Transverse colon (tissue), 4 donors: ENCODE measurements at regions not wholly inside any gene's neighbourhood (a gene's known extent, or its start where the extent isn't known, plus 50 kb on each side); places are given as distances from the start of the nearest gene placed in this dataset.

Experiments
- DNase-seq: peaks from one replicate; pipeline ENCODE4 v3.0.0-alpha.2; 2019
- H3K27ac ChIP-seq, 4 donors: fragments of 200-600 bp; sonication (generic); 2 replicates each; pipeline ENCODE4 v1.5.1; 2016 to 2018; ENCODE audit warnings: inconsistent platforms in 4 of 4
- H3K27me3 ChIP-seq: fragments of 200-600 bp; sonication (generic); 2 replicates; pipeline ENCODE4 v1.5.1; 2017; ENCODE audit warnings: inconsistent platforms
- H3K36me3 ChIP-seq, 4 donors: fragments of 200-600 bp; sonication (generic); 2 replicates each; pipeline ENCODE4 v1.5.1; 2017 to 2019; ENCODE audit warnings: inconsistent platforms in 4 of 4
- H3K4me1 ChIP-seq, 4 donors: fragments of 200-600 bp; sonication (generic); 2 replicates each; pipeline ENCODE4 v1.5.1; 2017 to 2020; ENCODE audit warnings: inconsistent platforms in 4 of 4
- H3K4me3 ChIP-seq, 4 donors: fragments of 200-600 bp; sonication (generic); 1 replicate in 1 of 4; 2 replicates in 3 of 4; pipeline versions ENCODE4 v1.5.1 to v1.6.1; 2017 to 2019; ENCODE audit warnings: inconsistent platforms in 4 of 4
- H3K9me3 ChIP-seq, 2 donors: fragments of 200-600 bp; sonication (generic); 2 replicates each; pipeline ENCODE4 v1.5.1; 2017 to 2019; ENCODE audit warnings: inconsistent platforms in 2 of 2
- EP300 ChIP-seq: sonication (generic); formaldehyde crosslinking; IDR thresholded peaks from one replicate; pipeline ENCODE4 v1.6.1; 2017; ENCODE audit warnings: antibody characterized with exemption, low read depth
- POLR2A ChIP-seq: fragments of 450-650 bp; IDR thresholded peaks from one replicate; pipeline ENCODE4 v1.6.1; 2016; ENCODE audit warnings: antibody characterized with exemption, mild to moderate bottlenecking, moderate library complexity
- POLR2AphosphoS5 ChIP-seq, 3 donors: sonication (generic); formaldehyde crosslinking; IDR thresholded peaks; one replicate each; pipeline ENCODE4 v1.6.1; 2016; ENCODE audit warnings: antibody characterized with exemption in 3 of 3
- WGBS, 2 donors: methylation state at CpG; one replicate each; pipeline ENCODE4 v1.1.5; 2018; ENCODE audit warnings: low coverage in 1 of 2; 5-methylcytosine and 5-hydroxymethylcytosine counted together
- in situ Hi-C, 4 donors: fragments of 200-750 bp; cut with MboI; loops; one replicate each; pipeline versions ENCODE4 v1.15.0 to v1.15.1; 2017; ENCODE audit warnings: low sequenced_read_pairs in 3 of 4, low pct_ligation_motif_present in 1 of 4, low pct_unique_long_range_greater_than_20kb in 1 of 4
- intact Hi-C: fragments of 100-400 bp; cut with DNase I; formaldehyde crosslinking; loops from one replicate; pipeline ENCODE4 v1.15.1; 2023; ENCODE audit warnings: low total_unique reads
- TF ChIP-seq, protein P1 (sequence below), 5 experiments: fragments of 200-600 bp in 3 of 5; fragments of 450-650 bp in 2 of 5; sonication (generic) in 3 of 5; IDR thresholded peaks; 1 replicate in 2 of 5; 2 replicates in 3 of 5; pipeline ENCODE4 v1.5.1; 2016 to 2017; ENCODE audit warnings: antibody characterized with exemption in 5 of 5, inconsistent platforms in 3 of 5, mild to moderate bottlenecking in 2 of 5, moderate library complexity in 1 of 5

DNA sequence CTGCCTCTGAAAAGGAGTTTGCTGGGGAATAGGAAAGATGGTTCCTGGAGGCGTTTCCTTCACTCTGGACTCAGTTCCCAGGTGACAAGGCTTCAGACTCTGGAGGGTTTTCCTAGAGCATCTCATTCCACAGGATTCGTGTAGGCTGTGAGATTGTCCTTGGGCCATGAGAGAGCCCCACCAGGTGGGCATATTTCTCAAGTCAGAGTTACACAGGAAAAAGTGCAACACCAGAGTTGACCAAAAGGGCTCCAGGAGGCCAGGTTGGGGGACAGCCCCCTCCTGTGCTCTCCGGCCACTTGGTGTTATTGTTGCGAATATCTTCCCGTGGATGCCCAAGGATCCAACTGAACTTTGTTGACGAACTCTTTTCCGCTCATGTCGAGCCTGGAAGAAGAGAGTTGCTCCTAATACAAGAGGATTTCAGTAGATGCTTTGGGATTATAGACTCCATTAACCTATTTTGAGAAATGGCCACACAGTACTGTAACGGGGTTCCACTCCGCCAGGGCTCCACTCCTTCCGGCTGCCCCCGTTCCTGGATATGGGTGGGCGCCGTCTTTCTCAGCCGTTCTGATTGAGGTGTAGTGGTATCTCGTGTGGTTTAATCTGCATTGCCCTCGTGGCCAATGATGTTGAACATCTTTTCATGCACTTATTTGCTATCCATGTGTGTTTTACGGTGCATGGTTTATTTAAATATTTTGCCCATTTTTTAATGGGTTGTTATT is 580.3 kb downstream of the BRD1 start:
- intact Hi-C loops: no loop called here
- 86 to 87% methylated on average over 9 to 18 of the region's 18 CpGs for WGBS, 2 donors
- no peak for DNase-seq

DNA sequence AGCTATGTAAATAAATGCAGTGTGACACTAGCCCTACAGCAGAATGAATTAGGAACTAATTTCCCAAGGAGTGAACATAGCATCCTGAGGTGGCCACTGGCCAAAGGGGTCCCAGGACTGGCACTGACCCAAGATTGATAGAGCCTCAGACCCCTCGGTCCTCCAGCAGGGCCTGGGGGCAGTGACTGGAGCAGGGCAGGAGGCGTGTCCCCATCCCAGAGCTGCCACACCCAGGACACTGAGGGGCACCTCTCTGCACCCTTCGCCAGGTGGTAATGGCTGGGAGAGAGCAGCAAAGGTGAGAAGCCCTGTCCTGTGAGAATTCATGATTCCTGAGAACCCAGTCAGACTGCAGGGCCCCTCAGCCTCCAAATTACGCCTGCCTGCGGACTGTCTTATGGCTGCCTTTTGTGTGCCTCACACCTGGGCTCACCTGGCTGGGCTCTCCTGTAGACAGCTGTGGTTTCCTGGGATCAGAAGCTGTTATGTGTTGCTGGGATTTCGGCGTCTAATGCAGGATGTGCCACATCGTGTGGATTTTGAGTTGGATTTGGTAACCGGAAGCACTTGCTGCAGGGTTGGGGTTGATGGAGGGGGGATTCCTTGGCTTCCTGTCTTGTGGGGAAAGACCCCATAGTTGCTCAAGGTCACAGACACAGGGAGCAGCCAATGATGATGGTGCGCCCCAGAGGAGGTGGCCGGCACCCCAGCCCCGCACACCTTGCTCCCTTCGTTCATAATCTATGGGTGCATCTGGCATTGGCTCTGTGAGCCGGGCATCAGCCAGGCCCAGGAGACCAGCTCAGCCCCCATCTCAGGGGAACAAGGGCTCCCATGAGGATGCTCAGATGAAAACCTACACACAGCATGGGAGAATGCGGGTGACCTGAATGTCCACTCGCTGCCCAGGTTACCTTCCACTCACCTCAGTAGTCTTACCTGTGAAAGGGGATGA is 582.9 kb downstream of the BRD1 start:
- no peak for TF ChIP-seq POLR2AphosphoS5 (IDR thresholded peaks at IDR 0.05)
- TF ChIP-seq, protein P1, sequence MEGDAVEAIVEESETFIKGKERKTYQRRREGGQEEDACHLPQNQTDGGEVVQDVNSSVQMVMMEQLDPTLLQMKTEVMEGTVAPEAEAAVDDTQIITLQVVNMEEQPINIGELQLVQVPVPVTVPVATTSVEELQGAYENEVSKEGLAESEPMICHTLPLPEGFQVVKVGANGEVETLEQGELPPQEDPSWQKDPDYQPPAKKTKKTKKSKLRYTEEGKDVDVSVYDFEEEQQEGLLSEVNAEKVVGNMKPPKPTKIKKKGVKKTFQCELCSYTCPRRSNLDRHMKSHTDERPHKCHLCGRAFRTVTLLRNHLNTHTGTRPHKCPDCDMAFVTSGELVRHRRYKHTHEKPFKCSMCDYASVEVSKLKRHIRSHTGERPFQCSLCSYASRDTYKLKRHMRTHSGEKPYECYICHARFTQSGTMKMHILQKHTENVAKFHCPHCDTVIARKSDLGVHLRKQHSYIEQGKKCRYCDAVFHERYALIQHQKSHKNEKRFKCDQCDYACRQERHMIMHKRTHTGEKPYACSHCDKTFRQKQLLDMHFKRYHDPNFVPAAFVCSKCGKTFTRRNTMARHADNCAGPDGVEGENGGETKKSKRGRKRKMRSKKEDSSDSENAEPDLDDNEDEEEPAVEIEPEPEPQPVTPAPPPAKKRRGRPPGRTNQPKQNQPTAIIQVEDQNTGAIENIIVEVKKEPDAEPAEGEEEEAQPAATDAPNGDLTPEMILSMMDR (IDR thresholded peaks at IDR 0.05): no peak
- TF ChIP-seq POLR2A: no peak
- TF ChIP-seq EP300: no peak
- in situ Hi-C loops (no loop called here), intact Hi-C loops (no loop called here)
- H3K36me3 ChIP-seq: no peaks in the 10 kb centered on the region
- no peak overlapping the region for H3K4me3 ChIP-seq
- WGBS, 2 donors: 82 to 90% methylated on average over 8 to 16 of the region's 16 CpGs
- H3K9me3 ChIP-seq: no peaks in the 10 kb centered on the region
- H3K27me3 ChIP-seq: peaks cover 3% of the 10 kb centered on the region
- no peak overlapping the region for H3K27ac ChIP-seq
- H3K4me1 ChIP-seq: no peaks in the 10 kb centered on the region
- DNase-seq: no peak

More for the DNA sequence above, 580.3 kb downstream of the BRD1 start:
- no peaks in the 10 kb centered on the region for H3K36me3 ChIP-seq
- TF ChIP-seq POLR2A (no peak), EP300 (no peak), POLR2AphosphoS5 (IDR thresholded peaks at IDR 0.05) (no peak)
- TF ChIP-seq, protein P1 (IDR thresholded peaks at IDR 0.05): no peak
- in situ Hi-C loops: no loop called here
- H3K27ac ChIP-seq: no peak overlapping the region
- H3K4me1 ChIP-seq: no peaks in the 10 kb centered on the region
- no peak overlapping the region for H3K4me3 ChIP-seq
- peaks cover 9% of the 10 kb centered on the region for H3K27me3 ChIP-seq
- no peaks in the 10 kb centered on the region for H3K9me3 ChIP-seq

DNA sequence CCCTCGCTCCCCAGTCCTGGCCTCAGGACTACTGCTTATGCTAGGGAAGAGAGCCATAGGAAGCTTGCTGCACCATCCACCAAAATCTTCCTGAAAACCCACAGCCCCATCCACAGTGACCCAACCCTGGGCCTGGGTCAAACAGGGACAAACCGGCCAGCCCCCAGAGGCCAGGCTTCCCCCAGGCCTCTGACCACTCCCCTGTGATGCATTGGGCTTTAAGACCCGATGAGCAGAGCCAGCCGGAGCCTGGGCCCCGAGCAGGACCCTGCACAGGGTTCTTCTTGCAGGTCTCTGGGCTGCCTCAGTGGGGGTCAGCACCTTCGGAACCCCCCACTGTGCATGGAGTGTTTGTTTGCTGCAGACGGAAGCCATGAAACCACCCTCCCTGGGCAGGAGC is 583.7 kb downstream of the BRD1 start:
- H3K9me3 ChIP-seq: no peaks in the 10 kb centered on the region
- TF ChIP-seq POLR2AphosphoS5 (IDR thresholded peaks at IDR 0.05) (no peak), EP300 (no peak), POLR2A (no peak)
- TF ChIP-seq, protein P1 (IDR thresholded peaks at IDR 0.05): no peak
- intact Hi-C loops (no loop called here), in situ Hi-C loops (no loop called here)
- no peak overlapping the region for H3K4me3 ChIP-seq
- no peak overlapping the region for H3K27ac ChIP-seq
- no peaks in the 10 kb centered on the region for H3K4me1 ChIP-seq
- H3K36me3 ChIP-seq: no peaks in the 10 kb centered on the region
- 60 to 75% methylated on average over 2 to 7 of the region's 7 CpGs for WGBS, 2 donors
- DNase-seq: no peak
- H3K27me3 ChIP-seq: no peaks in the 10 kb centered on the region

DNA sequence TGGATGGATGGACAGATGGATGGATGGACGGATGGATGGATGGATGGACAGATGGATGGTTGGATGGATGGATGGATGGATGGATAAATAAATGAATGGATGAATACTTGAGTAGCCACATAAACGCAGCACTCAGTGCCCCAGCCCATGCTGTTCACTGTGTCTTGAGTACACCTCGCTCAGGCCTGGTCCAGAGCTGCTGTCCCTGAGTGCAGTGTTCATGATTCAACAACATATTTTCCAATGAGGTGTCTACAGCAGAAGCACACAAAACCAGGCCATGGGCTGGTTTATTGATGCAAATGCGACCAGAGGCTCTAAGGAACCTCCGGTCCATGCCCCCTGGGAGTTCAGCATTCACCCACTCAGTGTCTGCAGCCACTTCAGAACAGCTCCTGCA is 584.3 kb downstream of the BRD1 start:
- WGBS, 2 donors: 72 to 91% methylated on average over 3 to 5 of the region's 5 CpGs
- Histone ChIP-seq H3K9me3 (no peaks in the 10 kb centered on the region), H3K27ac (no peak overlapping the region), H3K36me3 (no peaks in the 10 kb centered on the region), H3K4me3 (no peak overlapping the region), H3K27me3 (no peaks in the 10 kb centered on the region), H3K4me1 (no peaks in the 10 kb centered on the region)
- TF ChIP-seq POLR2A: no peak
- TF ChIP-seq, protein P1 (IDR thresholded peaks at IDR 0.05): no peak
- no peak for TF ChIP-seq EP300
- TF ChIP-seq POLR2AphosphoS5 (IDR thresholded peaks at IDR 0.05): no peak
- intact Hi-C loops: no loop called here
- no peak for DNase-seq
- in situ Hi-C loops: no loop called here
